ENCODE measurements at regions not wholly inside any gene's neighbourhood (a gene's known extent, or its start where the extent isn't known, plus 50 kb on each side); places are given as distances from the start of the nearest gene placed in this dataset.

DNA sequence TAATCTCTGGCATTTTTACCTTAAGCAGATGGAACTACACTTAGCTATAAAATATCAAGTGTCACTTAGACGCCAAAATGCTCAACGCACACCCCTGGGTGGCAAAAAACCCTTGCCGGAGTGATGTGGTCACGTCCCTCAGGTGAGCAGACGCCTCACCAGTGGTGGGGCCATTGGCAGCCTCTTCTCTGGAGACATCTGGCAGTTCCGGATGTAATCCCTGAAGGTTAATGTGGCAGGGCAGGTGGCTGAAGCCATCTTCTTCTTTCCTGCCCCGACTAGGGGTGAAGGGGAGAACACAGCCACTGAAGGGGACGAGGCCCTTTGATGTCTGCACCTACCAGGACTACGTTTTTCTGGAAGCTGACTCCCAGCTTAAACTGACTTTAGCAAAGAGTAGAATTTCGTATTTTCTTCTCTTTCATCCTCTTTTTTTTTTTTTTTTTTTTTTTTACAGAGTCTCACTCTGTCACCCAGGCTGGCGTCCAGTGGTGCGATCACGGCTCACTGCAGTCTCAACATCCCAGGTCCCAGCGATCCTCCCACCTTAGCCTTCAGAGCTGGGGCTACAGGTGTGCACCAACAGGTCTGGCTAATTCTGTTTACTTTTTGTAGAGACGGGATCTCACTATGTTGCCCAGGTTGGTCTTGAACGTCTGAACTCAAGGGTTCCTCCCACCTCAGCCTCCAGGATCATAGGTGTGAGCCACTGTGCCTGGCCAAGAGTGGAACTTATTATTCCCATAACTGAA, 152.1 kb downstream of the TTLL2 start:
- TF ChIP-seq ZZZ3 (CRISPR knock-in tag; IDR thresholded peaks at IDR 0.05; ENCODE audit: borderline replicate concordance) = no peak
- no peak for TF ChIP-seq ZSCAN30 (CRISPR knock-in tag; IDR thresholded peaks at IDR 0.05)
- TF ChIP-seq ZNF136 (CRISPR knock-in tag; IDR thresholded peaks at IDR 0.05; ENCODE audit: low read depth) = no peak
- TF ChIP-seq CBX1 (IDR thresholded peaks at IDR 0.05; ENCODE audit: low read depth) = no peak
- TF ChIP-seq, protein P1, sequence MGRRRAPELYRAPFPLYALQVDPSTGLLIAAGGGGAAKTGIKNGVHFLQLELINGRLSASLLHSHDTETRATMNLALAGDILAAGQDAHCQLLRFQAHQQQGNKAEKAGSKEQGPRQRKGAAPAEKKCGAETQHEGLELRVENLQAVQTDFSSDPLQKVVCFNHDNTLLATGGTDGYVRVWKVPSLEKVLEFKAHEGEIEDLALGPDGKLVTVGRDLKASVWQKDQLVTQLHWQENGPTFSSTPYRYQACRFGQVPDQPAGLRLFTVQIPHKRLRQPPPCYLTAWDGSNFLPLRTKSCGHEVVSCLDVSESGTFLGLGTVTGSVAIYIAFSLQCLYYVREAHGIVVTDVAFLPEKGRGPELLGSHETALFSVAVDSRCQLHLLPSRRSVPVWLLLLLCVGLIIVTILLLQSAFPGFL (CRISPR knock-in tag; IDR thresholded peaks at IDR 0.05) = no peak
- no peak for TF ChIP-seq FOXK2 (IDR thresholded peaks at IDR 0.05)
- no peak for TF ChIP-seq KLF16 (CRISPR knock-in tag; IDR thresholded peaks at IDR 0.05)
- TF ChIP-seq ZKSCAN5 (CRISPR knock-in tag; IDR thresholded peaks at IDR 0.05) = no peak
- TF ChIP-seq ZIK1 (CRISPR knock-in tag; IDR thresholded peaks at IDR 0.05; ENCODE audit: borderline replicate concordance, low read depth) = no peak
- no peak for TF ChIP-seq JUNB (CRISPR knock-in tag; IDR thresholded peaks at IDR 0.05; ENCODE audit: borderline replicate concordance)
- no peak for TF ChIP-seq NR2F1 (CRISPR knock-in tag; IDR thresholded peaks at IDR 0.05)
- TF ChIP-seq SNAI1 (CRISPR knock-in tag; IDR thresholded peaks at IDR 0.05; ENCODE audit: borderline replicate concordance) = no peak
- no peak for TF ChIP-seq ZNF629 (CRISPR knock-in tag; conservative IDR thresholded peaks at IDR 0.05)
- no peak for TF ChIP-seq HCFC1 (IDR thresholded peaks at IDR 0.05; ENCODE audit: low read depth, low read length)
- TF ChIP-seq ZNF207 (IDR thresholded peaks at IDR 0.05; ENCODE audit: borderline replicate concordance) = no peak
- H4K20me1 ChIP-seq (ENCODE audit: insufficient read depth, low read length) = no peaks in the 10 kb centered on the region
- no peak overlapping the region for H3K9ac ChIP-seq (ENCODE audit: insufficient read depth, low read depth, low read length)
- CTCF ChIA-PET (ENCODE audit: low intra/inter-chr PET ratio, low total read pairs) = no interaction called here
- in situ Hi-C loops (cut with HindIII; ENCODE audit: extremely low pct_ligation_motif_present, low pct_unique_long_range_greater_than_20kb) (no loop called here), intact Hi-C loops (cut with micrococcal nuclease; ENCODE audit: unreplicated experiment) (no loop called here)
- no peak overlapping the region for H3K4me3 ChIP-seq (replicated peaks in 1 of 3; ENCODE audit: insufficient read depth in 1 of 3, low read depth in 2 of 3, low read length in 3 of 3)
- POLR2A ChIA-PET = no interaction called here
- peaks cover 2 to 19% of the 10 kb centered on the region in 2 experiments; a peak in 3 of 5 replicates for H3K27me3 ChIP-seq (ENCODE audit: control insufficient read depth in 1 of 2, insufficient read depth in 2 of 2, low read length in 2 of 2)
- H2AFZ ChIP-seq (ENCODE audit: low read length) = no peak overlapping the region
- no peaks in the 10 kb centered on the region for H3K79me2 ChIP-seq (ENCODE audit: insufficient read depth, low read length)
- no peaks in the 10 kb centered on the region for H3K9me3 ChIP-seq (ENCODE audit: low read length)
- 64% methylated on average over 16 of the region's 16 CpGs for WGBS (ENCODE audit: low lambda C conversion rate)
- no peak overlapping the region for H3K4me2 ChIP-seq (ENCODE audit: low read depth, low read length)
- no peaks in the 10 kb centered on the region for H3K36me3 ChIP-seq (replicated peaks in 1 of 2; ENCODE audit: control insufficient read depth in 1 of 2, insufficient read depth in 2 of 2, low read length in 2 of 2)
- no peak overlapping the region for H3K27ac ChIP-seq (ENCODE audit: extremely low read length, insufficient read depth, low read length)
- no peak for DNase-seq (ENCODE audit: low spot score)
- H3K4me1 ChIP-seq (ENCODE audit: insufficient read depth, low read length) = peaks cover 33% of the 10 kb centered on the region
- no peak for ATAC-seq
- no peak for FAIRE-seq
- no TSS peak for BruUV-seq (replicated peaks)
